Breast epithelium (tissue), 4 donors: ENCODE measurements at regions not wholly inside any gene's neighbourhood (a gene's known extent, or its start where the extent isn't known, plus 50 kb on each side); places are given as distances from the start of the nearest gene placed in this dataset.

Experiments used
- DNase-seq, 2 donors: peaks; one replicate each; pipeline ENCODE4 v3.0.0-alpha.2; 2019; ENCODE audit warnings: low spot score in 2 of 2
- H3K27ac ChIP-seq, 2 donors: fragments of 200-600 bp; sonication (generic) in 1 of 2; one replicate each; pipeline ENCODE4 v1.5.1; 2016 to 2019; ENCODE audit warnings: mild to moderate bottlenecking in 1 of 2
- H3K27me3 ChIP-seq, 2 donors: fragments of 200-600 bp; sonication (generic) in 1 of 2; one replicate each; pipeline versions ENCODE4 v1.5.1 to v1.6.0; 2017 to 2019; ENCODE audit warnings: control low read depth in 1 of 2, mild to moderate bottlenecking in 1 of 2
- H3K36me3 ChIP-seq: fragments of 200-600 bp; one replicate; pipeline ENCODE4 v1.5.1; 2019
- H3K4me1 ChIP-seq, 2 donors: fragments of 200-600 bp; sonication (generic); one replicate each; pipeline ENCODE4 v1.5.1; 2016 to 2019; ENCODE audit warnings: control low read depth in 1 of 2
- H3K4me3 ChIP-seq, 3 donors: fragments of 200-600 bp; sonication (generic); 1 replicate in 2 of 3; 2 replicates in 1 of 3; pipeline ENCODE4 v1.5.1; 2016 to 2019; ENCODE audit warnings: mild to moderate bottlenecking in 3 of 3, moderate library complexity in 2 of 3
- H3K9me3 ChIP-seq, 2 donors: fragments of 200-600 bp; sonication (generic) in 1 of 2; one replicate each; pipeline ENCODE4 v1.5.1; 2016 to 2019; ENCODE audit warnings: control low read depth in 1 of 2
- CTCF ChIP-seq, 3 donors: fragments of 450-650 bp; IDR thresholded peaks; one replicate each; pipeline ENCODE4 v1.5.1; 2016 to 2017; ENCODE audit warnings: antibody characterized with exemption in 3 of 3, mild to moderate bottlenecking in 3 of 3, moderate library complexity in 3 of 3
- POLR2A ChIP-seq: fragments of 450-650 bp; IDR thresholded peaks from one replicate; pipeline ENCODE4 v1.6.1; 2016; ENCODE audit warnings: antibody characterized with exemption, mild to moderate bottlenecking, moderate library complexity
- POLR2AphosphoS5 ChIP-seq, 3 donors: sonication (generic); formaldehyde crosslinking; IDR thresholded peaks; one replicate each; pipeline ENCODE4 v1.6.1; 2017; ENCODE audit warnings: antibody characterized with exemption in 3 of 3
- intact Hi-C: fragments of 100-400 bp; cut with DNase I; formaldehyde crosslinking; loops from one replicate; pipeline ENCODE4 v1.15.1; 2023; ENCODE audit warnings: low total_unique reads

GRCh38 chr7:49425277-49425818 lies 348.1 kb upstream of the VWC2 start:
- TF ChIP-seq CTCF (IDR thresholded peaks at IDR 0.05) (no peak), POLR2A (no peak), POLR2AphosphoS5 (IDR thresholded peaks at IDR 0.05) (no peak)
- intact Hi-C loops: no loop called here

GRCh38 chr7:49432254-49432653 lies 341.2 kb upstream of the VWC2 start:
- H3K4me1 ChIP-seq: no peaks in the 10 kb centered on the region
- TF ChIP-seq CTCF (IDR thresholded peaks at IDR 0.05) (no peak), POLR2A (no peak), POLR2AphosphoS5 (IDR thresholded peaks at IDR 0.05) (no peak)
- H3K4me3 ChIP-seq: no peak overlapping the region
- no peaks in the 10 kb centered on the region for H3K36me3 ChIP-seq
- intact Hi-C loops: no loop called here
- no peak overlapping the region for H3K27ac ChIP-seq
- no peaks in the 10 kb centered on the region for H3K9me3 ChIP-seq
- no peaks in the 10 kb centered on the region for H3K27me3 ChIP-seq
- DNase-seq: no peak

More at GRCh38 chr7:49425277-49425818, 348.1 kb upstream of the VWC2 start:
- no peak overlapping the region for H3K27ac ChIP-seq
- H3K27me3 ChIP-seq: peaks cover 0 to 8% of the 10 kb centered on the region in 2 donors
- H3K4me1 ChIP-seq: no peaks in the 10 kb centered on the region
- H3K4me3 ChIP-seq: no peak overlapping the region
- DNase-seq: no peak
- H3K9me3 ChIP-seq: no peaks in the 10 kb centered on the region
- H3K36me3 ChIP-seq: no peaks in the 10 kb centered on the region

GRCh38 chr7:49433794-49434193 lies 339.6 kb upstream of the VWC2 start:
- no peaks in the 10 kb centered on the region for H3K27me3 ChIP-seq
- intact Hi-C loops: no loop called here
- H3K36me3 ChIP-seq: no peaks in the 10 kb centered on the region
- H3K4me1 ChIP-seq: no peaks in the 10 kb centered on the region
- TF ChIP-seq POLR2AphosphoS5 (IDR thresholded peaks at IDR 0.05): no peak
- TF ChIP-seq POLR2A: no peak
- TF ChIP-seq CTCF (IDR thresholded peaks at IDR 0.05): no peak
- H3K9me3 ChIP-seq: no peaks in the 10 kb centered on the region
- no peak overlapping the region for H3K27ac ChIP-seq
- no peak overlapping the region for H3K4me3 ChIP-seq
- no peak for DNase-seq

- DNase-seq: no peak
- Histone ChIP-seq H3K27me3 (no peaks in the 10 kb centered on the region), H3K4me3 (no peak overlapping the region), H3K9me3 (no peaks in the 10 kb centered on the region), H3K36me3 (no peaks in the 10 kb centered on the region), H3K27ac (no peak overlapping the region), H3K4me1 (no peaks in the 10 kb centered on the region)
- TF ChIP-seq POLR2A (no peak), CTCF (IDR thresholded peaks at IDR 0.05) (no peak), POLR2AphosphoS5 (IDR thresholded peaks at IDR 0.05) (no peak)
- intact Hi-C loops: no loop called here
Measured at GRCh38 chr7:49434846-49435245, 338.6 kb upstream of the VWC2 start.

- no peaks in the 10 kb centered on the region for H3K36me3 ChIP-seq
- TF ChIP-seq CTCF (IDR thresholded peaks at IDR 0.05) (no peak), POLR2A (no peak), POLR2AphosphoS5 (IDR thresholded peaks at IDR 0.05) (no peak)
- no peak overlapping the region for H3K27ac ChIP-seq
- intact Hi-C loops: no loop called here
- no peaks in the 10 kb centered on the region for H3K9me3 ChIP-seq
- H3K4me1 ChIP-seq: no peaks in the 10 kb centered on the region
- H3K27me3 ChIP-seq: no peaks in the 10 kb centered on the region
- H3K4me3 ChIP-seq: no peak overlapping the region
- no peak for DNase-seq
Measured at GRCh38 chr7:49438281-49438680, 335.2 kb upstream of the VWC2 start.
